NCI-H526 treated with DMSO at 0.1 percent for 48 hours (cell line): ENCODE measurements at regions not wholly inside any gene's neighbourhood (a gene's known extent, or its start where the extent isn't known, plus 50 kb on each side); places are given as distances from the start of the nearest gene placed in this dataset.
"Not testable (repeated sequence)": the region's sequence is repeated elsewhere in the genome, so short reads cannot be mapped to it uniquely, and the experiment has no call there.

Experiments used
- DNase-seq: peaks from one replicate; lab custom pipeline; 2025; lab: John Stamatoyannopoulos, UW

DNA sequence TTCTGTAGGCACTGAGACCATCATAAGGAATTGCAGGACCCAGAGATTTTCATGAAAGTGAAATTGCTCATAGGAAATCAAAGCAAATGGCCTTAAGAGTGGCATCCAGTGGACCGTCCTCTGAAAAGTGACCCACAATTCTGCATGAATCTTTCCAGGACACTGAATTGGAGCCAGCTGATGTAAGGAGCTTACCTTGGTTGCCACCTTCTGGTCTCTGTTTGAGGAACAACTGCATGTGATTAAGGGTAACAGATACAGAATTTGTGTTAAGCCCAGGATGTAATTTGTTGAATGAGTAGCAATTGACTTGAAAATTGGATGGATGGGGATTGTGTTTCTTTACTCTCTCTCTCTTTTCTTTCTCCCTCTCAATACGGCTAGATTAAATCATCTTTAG lies 49.9 kb upstream of the GAS1 start:
- DNase-seq, result no peak

DNA sequence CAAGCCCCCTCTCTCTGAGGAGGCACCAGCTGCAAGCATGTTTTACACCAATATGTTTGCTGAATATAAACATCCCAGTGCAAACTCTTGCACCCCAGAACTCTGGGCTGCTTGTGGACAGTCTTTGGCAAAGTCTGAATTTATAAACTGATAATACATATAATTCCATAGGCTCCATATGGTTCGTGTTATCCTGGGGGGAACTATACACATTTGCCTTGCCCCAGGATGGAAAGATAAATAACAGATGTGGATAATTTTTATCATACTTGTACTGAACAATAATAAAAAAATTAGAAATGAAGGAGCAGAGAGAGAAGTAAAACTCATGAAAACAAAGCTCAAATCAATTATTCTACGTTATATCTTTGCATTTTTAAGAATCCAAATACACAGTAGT lies 50.6 kb upstream of the GAS1 start:
- no peak for DNase-seq

DNA sequence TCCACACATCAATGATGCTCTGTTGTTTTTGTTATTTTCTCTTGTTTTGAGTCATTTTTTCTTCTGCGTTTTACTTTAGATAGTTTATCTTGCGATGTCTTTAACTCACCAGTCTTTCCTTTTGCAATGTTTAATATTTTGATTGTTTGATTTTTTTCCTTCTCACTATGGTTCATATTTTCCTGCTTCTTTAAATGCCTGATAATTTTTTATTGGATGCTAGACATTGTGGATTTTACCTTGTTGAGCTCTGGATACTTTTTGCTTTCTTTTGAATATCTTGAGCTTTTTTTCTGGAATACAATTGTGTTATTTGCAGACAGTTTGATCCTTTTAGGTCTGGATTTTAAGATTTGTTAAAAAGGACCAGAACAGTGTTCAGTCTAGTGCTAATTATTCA lies 55.2 kb upstream of the GAS1 start:
- no peak for DNase-seq

DNA sequence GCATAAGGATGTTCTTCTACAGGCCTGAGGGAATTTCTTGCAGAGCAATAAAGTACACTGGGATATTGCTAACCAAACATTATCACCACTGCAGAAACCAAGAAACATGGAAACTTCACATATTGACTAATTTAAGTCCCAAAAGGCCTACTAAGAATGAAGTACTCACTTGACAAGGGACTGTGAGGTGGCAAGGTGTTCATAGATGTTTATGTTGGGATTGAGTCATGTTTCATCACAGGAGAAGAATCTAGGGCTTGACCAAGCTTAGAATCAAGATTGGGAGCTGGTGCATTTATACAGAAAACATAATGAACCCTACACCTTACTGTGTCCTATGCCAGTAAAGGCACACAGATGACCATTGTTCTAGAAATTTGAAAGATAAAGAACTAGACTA lies 56.7 kb upstream of the GAS1 start:
- DNase-seq, result no peak

DNA sequence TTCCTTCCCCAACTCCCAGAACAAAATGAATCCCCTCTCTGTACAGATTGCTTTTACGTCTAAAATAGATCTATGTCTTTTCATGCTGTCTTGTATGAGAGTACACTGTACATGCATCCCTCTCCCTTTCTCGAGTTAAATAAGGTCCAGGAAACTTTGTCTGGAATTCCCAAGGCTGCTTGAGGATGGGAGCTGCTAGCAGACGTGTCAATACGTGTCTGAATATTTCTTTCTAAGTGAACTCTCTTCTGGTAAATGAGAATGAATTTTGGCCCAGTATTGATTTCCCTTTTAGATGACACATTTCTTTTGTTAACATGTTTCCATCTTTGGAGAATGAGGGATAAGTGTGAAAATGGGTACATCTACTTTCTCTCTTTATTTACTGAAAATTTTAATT lies 59.6 kb upstream of the GAS1 start:
- DNase-seq, result no peak

DNA sequence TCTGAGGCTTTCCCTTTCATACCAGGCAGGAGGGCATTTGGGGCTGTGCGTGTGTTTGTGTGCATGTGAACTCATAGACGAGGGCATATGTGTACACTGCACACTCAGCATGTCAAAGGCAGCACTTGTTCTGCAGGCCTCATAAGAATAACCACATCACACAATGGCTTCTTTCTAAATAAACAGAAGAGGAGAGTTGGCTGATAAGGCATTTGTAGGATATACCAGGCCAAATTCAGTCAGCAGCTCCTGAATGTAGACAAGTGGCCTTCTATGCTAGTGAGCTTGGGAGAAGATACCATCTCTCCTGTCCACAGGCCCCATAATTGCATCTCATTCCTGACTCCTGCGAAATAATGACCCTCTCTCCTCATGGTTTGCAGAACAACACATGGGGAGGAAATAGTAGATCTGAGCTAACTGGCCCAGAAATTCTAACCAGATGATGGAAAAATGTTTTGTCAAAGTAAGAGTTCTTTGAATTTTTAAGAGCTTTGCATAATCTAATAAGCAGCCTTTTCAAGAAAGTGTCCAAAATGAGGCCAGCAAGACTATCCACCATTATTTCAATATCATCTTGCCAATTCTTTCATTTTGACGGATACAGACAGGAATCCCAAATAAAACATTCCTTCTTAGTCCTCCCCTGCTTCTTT lies 60.5 kb upstream of the GAS1 start:
- DNase-seq, result no peak

DNA sequence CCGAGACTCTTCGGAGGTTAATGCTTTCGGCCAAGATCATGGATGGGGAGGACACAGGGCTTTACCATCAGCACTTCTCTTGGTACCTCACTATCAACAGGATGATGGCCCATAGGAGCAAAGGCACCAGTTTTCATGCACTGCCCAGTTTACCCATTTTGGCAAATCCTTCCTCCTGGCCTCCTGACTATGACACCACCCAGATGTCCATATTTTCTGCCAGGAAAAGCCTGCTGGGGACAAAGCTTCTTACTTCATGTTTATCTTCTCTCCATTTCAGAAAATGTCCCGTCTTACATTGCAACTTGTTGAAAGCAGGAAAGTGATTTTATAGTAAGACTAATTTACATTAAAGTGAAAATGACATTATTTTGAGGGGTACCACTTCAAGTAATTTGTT lies 61.4 kb upstream of the GAS1 start:
- no peak for DNase-seq

DNA sequence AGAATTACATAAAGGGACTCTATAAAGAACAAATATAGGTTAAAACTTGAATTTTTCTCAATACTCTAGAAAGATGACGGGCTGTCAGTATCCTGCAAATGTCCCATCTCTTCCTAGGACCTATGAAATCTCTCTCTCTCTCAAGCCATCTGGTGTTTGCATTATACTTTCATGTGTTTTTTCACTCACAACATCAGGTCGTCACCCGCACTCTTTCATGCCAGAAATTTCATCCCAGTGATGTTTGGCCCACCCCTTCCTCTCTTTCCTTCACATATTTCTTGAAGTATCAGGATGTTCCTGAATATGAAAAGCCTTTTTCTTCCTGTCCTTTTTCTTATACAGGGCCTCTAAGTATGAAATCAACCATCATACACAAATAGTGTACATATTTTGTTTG lies 63.3 kb upstream of the GAS1 start:
- no peak for DNase-seq

DNA sequence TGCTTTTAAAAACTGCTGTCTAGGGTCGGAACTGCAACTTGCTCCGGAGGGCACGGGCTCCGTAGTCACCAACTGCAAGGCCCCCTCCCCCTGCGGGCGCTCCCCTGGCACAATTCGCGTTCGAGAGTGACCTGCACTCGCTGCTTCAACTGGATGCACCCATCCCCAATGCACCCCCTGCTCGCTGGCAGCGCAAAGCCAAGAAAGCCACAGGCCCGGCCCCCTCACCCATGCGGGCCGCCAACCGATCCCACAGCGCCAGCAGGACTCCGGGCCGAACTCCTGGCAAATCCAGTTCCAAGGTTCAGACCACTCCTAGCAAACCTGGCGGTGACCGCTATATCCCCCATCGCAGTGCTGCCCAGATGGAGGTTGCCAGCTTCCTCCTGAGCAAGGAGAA lies 64.2 kb upstream of the GAS1 start:
- DNase-seq, result no peak

DNA sequence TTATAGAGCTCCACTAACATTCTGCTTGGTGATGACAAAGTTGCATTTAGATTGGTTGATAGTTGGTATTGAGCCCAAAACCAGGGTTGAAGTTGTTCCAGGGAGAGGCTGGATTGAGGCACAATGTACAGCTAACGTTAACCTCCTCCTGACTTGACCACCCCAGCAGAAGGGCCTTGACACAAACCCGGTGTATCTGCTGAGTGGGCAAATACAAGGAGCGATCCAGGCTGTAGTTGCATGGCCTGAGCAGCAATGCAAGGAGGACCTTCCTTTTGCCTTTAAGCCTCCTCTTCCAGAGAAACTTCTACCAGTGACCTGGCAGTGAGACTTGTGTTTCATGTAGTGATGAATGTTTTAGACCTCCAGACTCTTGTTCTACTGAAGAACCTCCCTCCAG lies 66.2 kb upstream of the GAS1 start:
- no peak for DNase-seq

DNA sequence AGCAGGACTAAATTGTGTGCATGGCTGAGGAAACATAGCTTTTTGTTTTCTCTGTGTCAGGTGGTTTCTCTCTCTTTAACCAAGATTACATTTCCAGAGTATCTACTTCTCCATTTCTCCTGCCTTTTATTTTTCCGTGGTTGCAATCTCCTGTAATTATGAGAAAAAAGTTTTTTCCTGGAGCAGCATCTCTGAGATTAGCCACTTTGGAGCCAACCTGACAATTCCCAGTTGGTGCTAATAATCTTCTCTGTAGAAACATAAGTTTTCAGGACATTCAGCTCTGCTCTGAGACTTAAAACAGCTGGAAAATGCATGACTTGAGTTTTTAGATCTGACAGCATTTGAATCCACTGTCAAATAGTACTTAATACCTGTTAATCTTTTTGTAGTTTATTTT lies 67.1 kb upstream of the GAS1 start:
- no peak for DNase-seq

DNA sequence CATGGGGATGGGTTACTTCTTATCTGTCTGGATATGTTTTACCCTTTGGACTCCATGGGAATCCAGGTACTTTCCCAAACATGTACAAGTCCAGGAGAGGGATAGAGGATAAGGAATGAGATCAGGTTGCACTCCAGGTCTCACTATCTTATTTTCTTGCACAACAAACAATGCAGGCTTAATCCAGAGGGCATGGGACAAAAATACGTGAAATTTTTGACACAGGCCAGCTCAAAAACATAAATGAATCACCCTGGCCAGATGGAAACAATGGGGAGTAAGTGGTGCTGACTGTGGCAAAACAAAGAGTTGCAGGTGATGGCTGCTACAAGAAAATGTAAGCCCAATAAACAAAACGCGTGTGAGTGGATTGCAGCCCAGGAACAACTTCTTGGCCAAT lies 69.4 kb upstream of the GAS1 start:
- DNase-seq, result no peak

DNA sequence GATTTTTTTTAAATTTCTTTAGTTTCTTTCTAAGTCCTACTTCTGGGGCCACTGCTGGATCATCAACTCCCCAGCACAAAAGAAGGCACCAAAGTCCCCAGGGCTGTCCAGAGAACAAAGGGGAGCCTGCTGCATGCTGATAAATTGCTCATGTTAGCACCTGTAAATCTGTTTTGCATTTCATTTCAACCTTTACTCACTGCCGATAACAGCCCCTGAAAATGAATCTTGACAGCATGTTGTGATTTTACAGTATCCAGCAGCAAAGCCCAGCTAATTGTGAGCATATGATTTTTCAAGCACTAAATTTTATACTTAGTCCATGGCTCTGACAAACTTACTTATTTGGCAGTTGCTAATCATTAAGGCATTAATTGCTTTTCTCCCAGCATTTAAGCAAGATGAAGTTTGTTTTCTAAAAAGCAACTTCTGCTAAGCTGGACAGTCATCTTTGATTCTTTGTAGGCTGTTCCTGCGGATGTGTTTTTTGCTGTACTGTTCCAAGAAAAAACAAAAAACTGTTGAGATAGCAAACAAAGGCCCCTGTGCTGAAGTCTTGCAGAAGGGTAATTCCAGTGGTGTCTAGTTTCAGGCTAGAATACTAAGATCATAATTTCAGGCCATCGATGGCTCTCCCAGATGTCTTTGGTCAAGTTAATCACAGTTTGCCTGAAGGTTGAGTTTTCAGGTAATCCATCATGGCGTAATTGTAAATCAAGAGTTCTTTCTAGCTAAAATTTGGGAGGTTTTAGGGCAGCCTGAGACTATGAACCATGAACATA lies 73.1 kb upstream of the GAS1 start:
- DNase-seq, result no peak

DNA sequence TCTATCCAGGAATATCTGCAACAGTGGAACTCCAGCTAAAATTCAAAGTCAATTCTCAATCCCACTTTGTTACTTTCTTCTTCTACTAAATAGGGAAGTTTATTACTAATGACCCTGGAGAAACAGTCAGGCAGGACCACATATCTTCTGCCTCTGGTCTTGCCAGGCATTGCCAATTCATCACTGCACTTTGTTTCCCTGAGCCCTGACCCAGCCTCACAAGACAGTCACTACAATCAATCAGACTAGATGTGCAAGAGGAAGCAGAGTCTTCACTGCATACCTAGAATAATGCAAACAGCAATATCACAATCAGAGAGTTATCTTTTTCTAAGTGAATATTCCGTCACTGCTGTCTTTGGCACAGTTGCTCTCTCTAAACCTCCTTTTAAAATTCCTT lies 74.9 kb upstream of the GAS1 start:
- DNase-seq, result no peak

DNA sequence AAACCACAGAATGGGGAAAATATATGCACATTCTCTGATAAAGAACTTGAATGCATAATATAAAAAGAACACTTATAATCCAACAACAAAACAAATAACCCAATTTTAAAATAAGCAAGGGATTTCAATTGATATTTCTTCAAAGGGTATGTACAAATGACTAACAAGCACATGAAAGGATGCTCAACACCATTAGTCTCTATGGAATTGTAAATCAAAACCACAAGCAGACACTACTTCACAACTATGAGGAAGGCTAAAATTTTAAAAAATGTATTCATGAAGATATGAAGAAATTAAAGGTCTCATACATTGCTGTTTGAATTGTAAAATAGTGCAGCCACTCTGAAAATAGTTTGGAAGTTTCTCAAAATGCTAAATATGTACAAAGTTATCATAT lies 78.9 kb upstream of the GAS1 start:
- DNase-seq, result no peak

DNA sequence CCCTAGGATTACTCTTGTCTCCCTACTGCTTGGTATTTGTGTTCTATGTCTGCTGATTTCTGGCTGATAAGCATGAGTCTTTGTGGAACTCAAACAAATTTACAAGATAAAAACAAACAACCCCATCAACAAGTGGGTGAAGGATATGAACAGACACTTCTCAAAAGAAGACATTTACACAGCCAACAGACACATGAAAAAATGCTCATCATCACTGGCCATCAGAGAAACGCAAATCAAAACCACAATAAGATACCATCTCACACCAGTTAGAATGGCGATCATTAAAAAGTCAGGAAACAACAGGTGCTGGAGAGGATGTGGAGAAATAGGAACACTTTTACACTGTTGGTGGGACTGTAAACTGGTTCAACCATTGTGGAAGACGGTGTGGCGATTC lies 81.5 kb upstream of the GAS1 start:
- DNase-seq, result not testable (repeated sequence)

DNA sequence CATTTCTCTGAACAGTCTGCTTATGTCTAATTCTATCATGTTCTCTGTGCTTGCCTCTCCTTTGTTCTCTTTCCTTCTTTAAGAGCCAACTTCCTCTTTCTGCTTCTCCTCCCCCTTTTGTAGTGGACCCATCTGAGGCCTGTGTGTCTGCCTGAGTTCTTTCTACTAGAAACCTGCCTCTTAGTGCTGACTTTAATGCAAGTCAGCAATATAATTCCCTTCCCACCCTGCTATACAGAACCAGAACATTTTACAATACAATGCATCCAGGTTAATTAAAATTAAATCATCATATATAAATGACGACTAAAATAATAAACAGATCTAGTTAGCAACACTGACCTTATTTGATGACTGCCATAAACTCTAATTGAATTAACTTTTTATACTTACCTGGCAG lies 82.6 kb upstream of the GAS1 start:
- no peak for DNase-seq

DNA sequence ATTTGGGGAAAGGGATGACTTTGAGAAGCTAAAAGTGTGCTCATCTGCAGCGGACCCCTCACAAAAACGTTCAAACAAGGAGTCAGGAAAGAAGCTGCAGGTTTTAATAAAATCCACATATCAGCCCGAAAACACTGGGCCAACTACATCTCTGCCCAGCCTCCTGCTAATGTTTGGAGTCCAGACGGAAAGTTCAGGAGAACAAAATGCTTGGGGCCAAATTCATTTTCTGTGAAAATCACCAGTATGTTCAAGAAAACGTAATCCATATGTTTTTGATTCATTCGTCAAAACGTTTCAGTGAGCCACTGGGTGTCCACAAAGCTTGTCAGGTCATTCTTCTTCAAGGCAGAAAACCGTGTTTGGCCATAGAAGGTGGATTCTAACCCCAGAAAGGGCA lies 87.5 kb upstream of the GAS1 start:
- DNase-seq, result no peak

DNA sequence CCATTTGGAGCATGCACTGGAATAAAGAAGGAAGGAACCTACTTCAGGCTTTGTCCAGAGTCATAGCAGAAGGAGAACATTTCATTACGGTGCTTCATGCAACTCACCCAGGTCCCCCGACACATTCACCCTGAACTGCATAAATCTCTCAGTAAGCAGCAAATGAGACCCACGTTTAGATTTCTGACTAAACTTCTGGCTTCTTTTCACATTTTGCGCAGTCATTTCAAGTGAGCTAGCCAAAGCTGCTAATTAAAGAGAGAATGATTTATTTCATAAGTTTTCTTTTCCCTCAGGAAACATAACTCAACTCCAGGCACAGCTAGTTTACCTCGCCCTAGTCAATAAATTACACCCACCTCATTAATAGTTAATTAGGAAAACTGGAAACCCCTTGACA lies 88.6 kb upstream of the GAS1 start:
- no peak for DNase-seq

DNA sequence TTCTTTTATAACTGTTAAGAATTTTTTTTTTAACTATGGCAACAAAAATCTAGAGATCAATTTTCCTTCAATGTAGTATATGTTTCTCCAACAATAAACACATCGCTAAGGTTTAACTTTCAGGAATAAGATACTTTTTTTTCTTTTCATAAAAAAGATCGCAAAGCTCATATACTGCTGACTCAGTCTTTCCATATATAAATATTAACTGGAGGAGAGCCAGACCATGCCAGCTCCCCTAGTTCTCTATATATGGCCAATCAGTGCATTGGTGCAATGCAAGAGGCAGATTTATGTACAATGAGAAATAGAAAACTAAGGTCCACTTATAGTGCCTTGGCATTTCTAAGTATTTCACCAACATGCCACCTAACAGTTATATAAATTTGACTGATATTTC lies 89.2 kb upstream of the GAS1 start:
- DNase-seq, result no peak

DNA sequence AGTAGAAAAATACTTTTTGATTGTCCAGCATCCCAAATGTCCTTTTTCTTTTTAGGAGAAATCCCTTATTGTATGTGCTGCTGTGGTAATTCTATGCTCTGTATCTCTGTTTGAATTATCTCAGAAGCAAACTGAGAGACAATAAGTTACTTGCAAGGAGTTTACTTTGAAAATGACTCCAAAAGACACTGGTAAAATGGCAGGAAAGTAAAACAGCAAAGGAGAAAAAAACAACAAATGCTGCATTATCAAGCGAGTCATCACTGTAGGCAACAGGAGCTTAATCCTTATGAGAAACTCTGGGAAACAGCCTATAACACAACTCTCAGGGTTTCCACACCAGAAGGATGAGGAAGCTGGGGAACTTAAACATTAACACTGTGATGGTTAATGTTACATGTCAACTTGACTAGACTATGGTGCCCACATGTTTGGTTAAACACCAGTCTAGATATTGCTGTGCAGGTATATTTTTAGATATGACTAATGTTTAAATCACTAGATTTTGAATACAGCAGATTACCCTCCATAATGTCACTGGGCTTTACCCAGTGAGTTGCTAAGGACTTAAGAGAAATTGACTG lies 92.6 kb upstream of the GAS1 start:
- DNase-seq, result no peak

DNA sequence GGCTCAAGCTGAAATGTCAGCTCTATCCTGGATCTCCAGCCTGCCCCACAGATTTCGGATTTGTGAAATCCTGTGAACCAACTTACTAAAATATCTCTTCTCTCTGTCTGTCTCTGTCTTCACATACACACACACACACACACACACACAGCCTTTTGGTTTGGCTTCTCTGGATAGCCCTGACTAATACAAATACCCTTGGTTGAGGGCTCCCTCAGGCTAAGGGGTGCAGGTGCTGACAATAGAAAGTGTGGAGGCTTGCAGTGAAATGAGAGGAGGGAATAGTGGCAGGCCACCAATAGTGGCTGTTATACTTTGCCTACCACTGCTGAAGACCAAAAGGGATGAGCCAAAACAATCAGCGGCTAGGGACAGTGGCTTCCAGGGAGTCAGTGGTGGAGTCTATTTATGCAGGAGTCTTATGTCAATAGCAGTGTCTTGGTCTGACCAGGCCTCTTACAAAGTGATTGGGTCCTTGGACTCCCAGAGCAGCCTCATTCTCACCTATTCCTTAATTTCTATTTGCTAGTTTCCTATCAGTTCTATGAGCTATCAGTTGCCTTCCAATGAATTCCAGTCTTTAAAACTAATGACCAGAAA lies 93.2 kb upstream of the GAS1 start:
- DNase-seq, result no peak

DNA sequence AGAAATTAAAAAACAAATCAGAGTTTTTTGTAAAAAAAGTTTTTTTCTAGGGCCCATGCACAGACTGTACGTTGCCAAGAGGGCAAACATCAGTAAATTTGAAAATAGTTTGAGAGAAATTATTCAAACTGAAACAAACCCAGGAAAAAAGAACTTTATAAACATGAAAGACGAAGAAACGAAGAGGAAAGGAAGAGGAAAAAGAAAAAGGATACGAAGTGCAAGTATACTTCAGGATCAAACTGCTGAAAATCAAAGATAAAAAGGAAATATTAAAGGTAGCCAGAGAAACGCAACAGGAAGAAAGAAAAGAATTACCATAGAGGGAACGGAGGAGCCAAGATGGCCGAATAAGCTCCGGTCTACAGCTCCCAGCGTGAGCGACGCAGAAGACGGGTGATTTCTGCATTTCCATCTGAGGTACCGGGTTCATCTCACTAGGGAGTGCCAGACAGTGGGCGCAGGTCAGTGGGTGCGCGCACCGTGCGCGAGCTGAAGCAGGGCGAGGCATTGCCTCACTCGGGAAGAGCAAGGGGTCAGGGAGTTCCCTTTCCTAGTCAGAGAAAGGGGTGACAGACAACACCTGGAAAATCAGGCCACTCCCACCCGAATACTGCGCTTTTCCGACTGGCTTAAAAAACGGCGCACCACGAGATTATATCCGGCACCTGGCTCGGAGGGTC lies 94.4 kb upstream of the GAS1 start:
- peak; percentile 23 for DNase-seq
